ENCODE measurements at regions not wholly inside any gene's neighbourhood (a gene's known extent, or its start where the extent isn't known, plus 50 kb on each side); places are given as distances from the start of the nearest gene placed in this dataset.

- Mint-ChIP-seq H3K9me3 (ENCODE audit: low read depth) (peaks cover 10% of the 10 kb centered on the region), H3K4me3 (ENCODE audit: low read depth) (no peak overlapping the region), H3K4me1 (ENCODE audit: low read depth) (peaks cover 6% of the 10 kb centered on the region), H3K27me3 (no peaks in the 10 kb centered on the region), H3K27ac (no peak overlapping the region), H3K36me3 (ENCODE audit: insufficient read depth) (no peaks in the 10 kb centered on the region)
- no peak for TF ChIP-seq CTCF (IDR thresholded peaks at IDR 0.05; ENCODE audit: unreplicated experiment)
- no peak for DNase-seq (ENCODE audit: low spot score, unreplicated experiment)
Measured at GRCh38 chr12:93229494-93230325, 148.0 kb upstream of the NUDT4 start.

GRCh38 chr12:93230326-93230720 is 147.4 kb upstream of the NUDT4 start:
- Mint-ChIP-seq H3K27me3 (no peaks in the 10 kb centered on the region), H3K4me1 (ENCODE audit: low read depth) (peaks cover 11% of the 10 kb centered on the region), H3K36me3 (ENCODE audit: insufficient read depth) (peaks cover 3% of the 10 kb centered on the region), H3K9me3 (ENCODE audit: low read depth) (peaks cover 10% of the 10 kb centered on the region), H3K4me3 (ENCODE audit: low read depth) (no peak overlapping the region), H3K27ac (no peak overlapping the region)
- no peak for TF ChIP-seq CTCF (IDR thresholded peaks at IDR 0.05; ENCODE audit: unreplicated experiment)
- no peak for DNase-seq (ENCODE audit: low spot score, unreplicated experiment)

GRCh38 chr12:93231938-93232337 is 145.8 kb upstream of the NUDT4 start:
- Mint-ChIP-seq H3K27me3 (no peaks in the 10 kb centered on the region), H3K9me3 (ENCODE audit: low read depth) (peaks cover 14% of the 10 kb centered on the region), H3K36me3 (ENCODE audit: insufficient read depth) (peaks cover 4% of the 10 kb centered on the region), H3K4me3 (ENCODE audit: low read depth) (no peak overlapping the region), H3K27ac (no peak overlapping the region), H3K4me1 (ENCODE audit: low read depth) (peaks cover 12% of the 10 kb centered on the region)
- DNase-seq (ENCODE audit: low spot score, unreplicated experiment) = no peak
- TF ChIP-seq CTCF (IDR thresholded peaks at IDR 0.05; ENCODE audit: unreplicated experiment) = no peak

- Mint-ChIP-seq H3K4me3 (ENCODE audit: low read depth) (no peak overlapping the region), H3K4me1 (ENCODE audit: low read depth) (peaks cover 12% of the 10 kb centered on the region), H3K27me3 (no peaks in the 10 kb centered on the region), H3K9me3 (ENCODE audit: low read depth) (peaks cover 10% of the 10 kb centered on the region), H3K36me3 (ENCODE audit: insufficient read depth) (peaks cover 4% of the 10 kb centered on the region), H3K27ac (no peak overlapping the region)
- TF ChIP-seq CTCF (IDR thresholded peaks at IDR 0.05; ENCODE audit: unreplicated experiment) = no peak
- no peak for DNase-seq (ENCODE audit: low spot score, unreplicated experiment)
Measured at GRCh38 chr12:93234641-93235040, 143.1 kb upstream of the NUDT4 start.

GRCh38 chr12:93235881-93236280 is 141.8 kb upstream of the NUDT4 start:
- H3K4me1 Mint-ChIP-seq (ENCODE audit: low read depth) = peaks cover 12% of the 10 kb centered on the region
- no peak overlapping the region for H3K4me3 Mint-ChIP-seq (ENCODE audit: low read depth)
- no peak overlapping the region for H3K27ac Mint-ChIP-seq

More at GRCh38 chr12:93235881-93236280, 141.8 kb upstream of the NUDT4 start:
- DNase-seq (ENCODE audit: low spot score, unreplicated experiment) = no peak
- no peaks in the 10 kb centered on the region for H3K27me3 Mint-ChIP-seq
- H3K36me3 Mint-ChIP-seq (ENCODE audit: insufficient read depth) = peaks cover 6% of the 10 kb centered on the region
- peaks cover 20% of the 10 kb centered on the region for H3K9me3 Mint-ChIP-seq (ENCODE audit: low read depth)
- no peak for TF ChIP-seq CTCF (IDR thresholded peaks at IDR 0.05; ENCODE audit: unreplicated experiment)

All from progenitor cell of endocrine pancreas (in vitro differentiated cells).